Endodermal cell (in vitro differentiated cells): ENCODE measurements at regions not wholly inside any gene's neighbourhood (a gene's known extent, or its start where the extent isn't known, plus 50 kb on each side); places are given as distances from the start of the nearest gene placed in this dataset.

ENCODE experiments used
- DNase-seq: peaks from one replicate; pipeline ENCODE4 v3.0.0-alpha.2; 2017
- H3K27ac ChIP-seq: 2 replicates; pipeline ENCODE4 v1.5.1; 2013; ENCODE audit warnings: mild to moderate bottlenecking, low read depth, low read length, moderate library complexity
- H3K27me3 ChIP-seq: 2 replicates; pipeline ENCODE4 v1.6.1; 2013; ENCODE audit warnings: mild to moderate bottlenecking, low read length, moderate library complexity; ENCODE audit not compliant: insufficient read depth, control insufficient read depth, poor library complexity, severe bottlenecking
- H3K36me3 ChIP-seq: 2 replicates; pipeline ENCODE4 v1.7.0; 2013; ENCODE audit warnings: mild to moderate bottlenecking, low read length, moderate library complexity; ENCODE audit not compliant: control insufficient read depth, insufficient read depth
- H3K4me1 ChIP-seq: one replicate; pipeline ENCODE4 v1.7.0; 2013; ENCODE audit warnings: low read length; ENCODE audit not compliant: control insufficient read depth, insufficient read depth
- H3K4me3 ChIP-seq: 2 replicates; pipeline ENCODE4 v1.5.1; 2013; ENCODE audit warnings: mild to moderate bottlenecking, low read length, moderate library complexity
- H3K9ac ChIP-seq: 2 replicates; pipeline ENCODE4 v1.6.1; 2013; ENCODE audit warnings: mild to moderate bottlenecking, low read length, moderate library complexity; ENCODE audit not compliant: poor library complexity, severe bottlenecking; ENCODE audit errors: extremely low read depth
- H3K9me3 ChIP-seq: 2 replicates; pipeline ENCODE4 v1.6.1; 2013; ENCODE audit warnings: mild to moderate bottlenecking, low read length, moderate library complexity; ENCODE audit not compliant: control insufficient read depth
- H3K27ac Mint-ChIP-seq: 2 replicates; pipeline ENCODE4 v1.8.0; 2020; ENCODE audit warnings: mixed read lengths
- H3K27me3 Mint-ChIP-seq: 2 replicates; pipeline ENCODE4 v1.8.0; 2021; ENCODE audit warnings: mild to moderate bottlenecking, mixed read lengths; ENCODE audit not compliant: insufficient read depth
- H3K36me3 Mint-ChIP-seq: 2 replicates; pipeline ENCODE4 v1.8.0; 2020; ENCODE audit warnings: low read depth, mixed read lengths
- H3K4me1 Mint-ChIP-seq: 2 replicates; pipeline ENCODE4 v1.8.0; 2020; ENCODE audit warnings: mixed read lengths
- H3K4me3 Mint-ChIP-seq: 2 replicates; pipeline ENCODE4 v1.8.0; 2020; ENCODE audit warnings: mild to moderate bottlenecking, moderate library complexity, mixed read lengths
- H3K9me3 Mint-ChIP-seq: 2 replicates; pipeline ENCODE4 v1.8.0; 2020; ENCODE audit warnings: mild to moderate bottlenecking, mixed read lengths
- WGBS, 2 experiments: methylation state at CpG; one replicate each; pipeline versions ENCODE4 v1.1.5 to v1.1.7; 2013; ENCODE audit warnings: missing lambda C conversion rate in 2 of 2, mixed read lengths in 1 of 2; ENCODE audit not compliant: insufficient coverage in 1 of 2, insufficient read length in 1 of 2; 5-methylcytosine and 5-hydroxymethylcytosine counted together
- TF ChIP-seq, protein P1 (sequence below): fragments of 200-600 bp; sonication (generic); conservative IDR thresholded peaks from 2 replicates; pipeline ENCODE4 v1.5.0; 2021; ENCODE audit warnings: antibody characterized with exemption, mild to moderate bottlenecking

DNA sequence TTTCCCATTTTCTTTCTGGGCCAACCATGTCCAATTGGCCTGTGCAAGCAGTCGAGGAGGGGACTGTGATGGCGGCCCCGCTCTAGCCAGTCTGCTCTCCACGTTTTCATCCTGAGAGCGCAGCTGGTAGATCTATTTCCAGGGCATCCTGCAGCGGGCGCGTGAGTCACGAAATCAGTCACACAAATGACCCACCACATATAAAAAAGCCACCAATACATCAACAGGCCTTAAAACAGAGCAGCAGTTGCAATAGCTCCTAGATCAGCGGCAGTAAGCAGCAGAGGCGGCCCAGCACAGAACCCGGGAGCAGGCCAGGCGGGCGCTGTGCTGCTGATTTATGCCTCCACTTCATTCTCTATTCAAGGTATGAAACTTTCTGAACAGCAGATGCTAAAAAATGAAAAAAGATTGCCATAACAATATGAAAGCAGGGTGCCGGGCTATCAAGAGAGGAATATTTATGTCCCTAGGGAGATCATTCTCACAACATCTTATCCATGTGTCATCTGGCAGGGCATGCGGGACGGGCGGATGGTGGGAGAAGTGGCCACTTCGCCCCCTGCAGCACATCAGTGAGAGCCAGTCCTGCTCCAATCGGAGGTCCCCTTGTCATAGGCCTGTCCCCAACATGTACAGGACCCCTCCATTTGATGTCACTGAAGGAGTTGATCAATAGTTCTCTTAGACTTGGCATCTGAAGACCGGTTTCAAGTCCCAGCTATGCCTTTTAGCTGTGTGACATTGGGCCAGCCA, 98.0 kb upstream of the GPR26 start:
- Histone ChIP-seq H3K36me3 (no peaks in the 10 kb centered on the region), H3K27ac (no peak overlapping the region), H3K9me3 (no peaks in the 10 kb centered on the region), H3K4me3 (no peak overlapping the region), H3K9ac (no peak overlapping the region), H3K27me3 (no peaks in the 10 kb centered on the region), H3K4me1 (no peaks in the 10 kb centered on the region)
- peak; percentile 30 for DNase-seq
- no peaks in the 10 kb centered on the region for H3K36me3 Mint-ChIP-seq
- no peak overlapping the region for H3K4me3 Mint-ChIP-seq
- H3K27ac Mint-ChIP-seq: no peak overlapping the region
- peaks cover 1% of the 10 kb centered on the region for H3K9me3 Mint-ChIP-seq
- WGBS, 2 experiments: 90 to 93% methylated on average over 13 to 21 of the region's 21 CpGs
- TF ChIP-seq, protein P1, sequence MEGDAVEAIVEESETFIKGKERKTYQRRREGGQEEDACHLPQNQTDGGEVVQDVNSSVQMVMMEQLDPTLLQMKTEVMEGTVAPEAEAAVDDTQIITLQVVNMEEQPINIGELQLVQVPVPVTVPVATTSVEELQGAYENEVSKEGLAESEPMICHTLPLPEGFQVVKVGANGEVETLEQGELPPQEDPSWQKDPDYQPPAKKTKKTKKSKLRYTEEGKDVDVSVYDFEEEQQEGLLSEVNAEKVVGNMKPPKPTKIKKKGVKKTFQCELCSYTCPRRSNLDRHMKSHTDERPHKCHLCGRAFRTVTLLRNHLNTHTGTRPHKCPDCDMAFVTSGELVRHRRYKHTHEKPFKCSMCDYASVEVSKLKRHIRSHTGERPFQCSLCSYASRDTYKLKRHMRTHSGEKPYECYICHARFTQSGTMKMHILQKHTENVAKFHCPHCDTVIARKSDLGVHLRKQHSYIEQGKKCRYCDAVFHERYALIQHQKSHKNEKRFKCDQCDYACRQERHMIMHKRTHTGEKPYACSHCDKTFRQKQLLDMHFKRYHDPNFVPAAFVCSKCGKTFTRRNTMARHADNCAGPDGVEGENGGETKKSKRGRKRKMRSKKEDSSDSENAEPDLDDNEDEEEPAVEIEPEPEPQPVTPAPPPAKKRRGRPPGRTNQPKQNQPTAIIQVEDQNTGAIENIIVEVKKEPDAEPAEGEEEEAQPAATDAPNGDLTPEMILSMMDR: no peak
- H3K27me3 Mint-ChIP-seq: peaks cover 15% of the 10 kb centered on the region
- no peaks in the 10 kb centered on the region for H3K4me1 Mint-ChIP-seq

DNA sequence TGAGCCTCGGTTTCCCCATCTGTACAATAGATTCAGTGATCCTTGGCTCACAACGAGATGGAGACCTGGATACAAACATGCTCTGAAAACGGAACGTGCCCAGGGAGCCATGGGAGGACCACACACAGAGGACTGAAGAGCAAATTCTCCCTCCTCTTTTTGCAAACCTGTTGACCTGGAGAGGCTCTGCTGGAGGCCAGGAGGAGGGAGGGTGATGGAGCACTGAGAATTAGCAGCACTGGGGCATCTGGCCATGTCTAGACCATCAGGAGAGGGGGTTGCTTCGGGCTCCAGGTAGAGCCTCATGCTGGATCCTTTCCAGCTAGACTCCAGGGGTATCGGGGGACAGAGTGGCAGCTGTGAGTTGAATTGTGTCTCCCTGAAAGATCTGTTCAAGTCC, 97.4 kb upstream of the GPR26 start:
- no peaks in the 10 kb centered on the region for H3K27me3 ChIP-seq
- DNase-seq: peak; percentile 36
- 89 to 95% methylated on average over 6 of the region's 6 CpGs for WGBS, 2 experiments
- no peaks in the 10 kb centered on the region for H3K4me1 ChIP-seq
- peaks cover 1% of the 10 kb centered on the region for H3K9me3 Mint-ChIP-seq
- no peaks in the 10 kb centered on the region for H3K9me3 ChIP-seq
- H3K27ac ChIP-seq: no peak overlapping the region
- H3K36me3 ChIP-seq: no peaks in the 10 kb centered on the region
- peaks cover 18% of the 10 kb centered on the region for H3K27me3 Mint-ChIP-seq
- H3K4me3 ChIP-seq: no peak overlapping the region
- no peak overlapping the region for H3K9ac ChIP-seq
- H3K36me3 Mint-ChIP-seq: no peaks in the 10 kb centered on the region
- H3K4me3 Mint-ChIP-seq: no peak overlapping the region
- no peaks in the 10 kb centered on the region for H3K4me1 Mint-ChIP-seq
- H3K27ac Mint-ChIP-seq: no peak overlapping the region
- TF ChIP-seq, protein P1: no peak

DNA sequence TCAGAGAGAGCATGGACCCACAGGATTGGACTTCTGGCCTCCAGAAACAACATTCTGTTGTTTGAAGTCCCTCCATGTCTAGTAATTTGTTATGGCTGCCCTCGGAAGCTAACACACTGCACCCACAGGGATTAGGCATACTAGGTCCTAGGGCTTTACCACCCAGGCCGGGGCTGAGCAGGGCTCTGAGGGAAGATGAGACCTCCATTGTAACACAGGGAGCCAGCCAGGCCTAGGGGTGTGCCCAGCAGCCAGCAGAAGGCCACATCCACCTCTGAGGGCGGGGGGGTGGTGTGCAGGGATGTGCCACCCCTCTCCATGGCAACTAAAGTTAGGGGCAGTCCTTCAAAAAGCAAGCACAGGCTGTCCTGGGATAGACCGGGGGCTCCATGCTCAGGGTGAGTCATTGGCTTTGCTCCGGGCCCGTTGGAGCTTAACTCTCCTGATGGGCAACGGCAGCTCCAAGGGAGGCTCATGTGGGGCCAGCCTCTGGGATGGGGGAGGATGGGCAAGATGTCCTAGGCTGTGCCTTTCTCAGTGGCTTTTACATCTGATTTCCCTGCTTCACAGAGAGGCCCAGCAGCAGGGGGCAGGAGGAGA, 96.6 kb upstream of the GPR26 start:
- Histone ChIP-seq H3K27me3 (no peaks in the 10 kb centered on the region), H3K9ac (no peak overlapping the region), H3K4me3 (no peak overlapping the region), H3K4me1 (no peaks in the 10 kb centered on the region), H3K36me3 (no peaks in the 10 kb centered on the region), H3K9me3 (no peaks in the 10 kb centered on the region), H3K27ac (no peak overlapping the region)
- Mint-ChIP-seq H3K4me1 (no peaks in the 10 kb centered on the region), H3K36me3 (no peaks in the 10 kb centered on the region), H3K4me3 (no peak overlapping the region), H3K9me3 (peaks cover 1% of the 10 kb centered on the region), H3K27ac (no peak overlapping the region), H3K27me3 (peaks cover 23% of the 10 kb centered on the region)
- WGBS, 2 experiments: 83 to 85% methylated on average over 3 to 7 of the region's 7 CpGs
- DNase-seq: peak; percentile 34
- TF ChIP-seq, protein P1: no peak
